ENCODE measurements at regions not wholly inside any gene's neighbourhood (a gene's known extent, or its start where the extent isn't known, plus 50 kb on each side); places are given as distances from the start of the nearest gene placed in this dataset.

- TF ChIP-seq NR2C2 (CRISPR knock-in tag; IDR thresholded peaks at IDR 0.05; ENCODE audit: borderline replicate concordance) (no peak), MEF2D (CRISPR knock-in tag; IDR thresholded peaks at IDR 0.05) (no peak), JUND (CRISPR knock-in tag; IDR thresholded peaks at IDR 0.05) (no peak)
Measured at GRCh38 chr16:65916995-65917394, 449.5 kb upstream of the CDH5 start.
